ENCODE measurements at regions not wholly inside any gene's neighbourhood (a gene's known extent, or its start where the extent isn't known, plus 50 kb on each side); places are given as distances from the start of the nearest gene placed in this dataset.

DNA sequence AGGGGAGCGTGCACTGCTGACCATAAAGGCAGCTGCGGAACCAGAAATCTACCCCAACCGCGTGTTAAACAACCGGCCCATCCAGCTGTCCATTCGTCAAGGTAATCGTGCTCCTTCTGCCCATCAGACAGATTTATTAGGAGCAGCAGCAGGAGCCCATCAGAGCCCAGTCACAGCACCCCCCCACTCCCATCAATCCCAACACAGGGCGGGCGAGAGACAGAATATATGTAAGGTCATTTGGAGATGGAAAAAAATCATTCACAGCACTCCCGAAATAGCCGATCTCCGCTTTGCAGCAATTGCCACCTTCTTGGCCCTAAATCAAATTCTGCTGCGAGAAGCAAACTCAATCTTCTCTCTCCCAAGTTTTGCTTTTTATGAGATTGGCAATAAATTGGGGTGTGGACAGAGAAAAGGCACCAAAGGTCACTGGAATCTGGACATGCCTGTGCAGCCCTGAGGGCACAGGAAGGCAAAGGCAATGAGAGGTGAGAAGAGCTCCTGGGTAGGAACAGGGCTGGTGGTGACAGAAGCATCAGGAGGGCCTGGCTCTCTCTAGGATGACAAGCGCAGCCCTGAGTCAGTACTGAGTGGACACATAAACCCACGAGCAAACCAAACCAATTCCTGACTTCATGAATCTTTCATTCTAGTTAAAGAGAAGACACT, 145.0 kb upstream of the ZMIZ1 start:
- no peak for DNase-seq

DNA sequence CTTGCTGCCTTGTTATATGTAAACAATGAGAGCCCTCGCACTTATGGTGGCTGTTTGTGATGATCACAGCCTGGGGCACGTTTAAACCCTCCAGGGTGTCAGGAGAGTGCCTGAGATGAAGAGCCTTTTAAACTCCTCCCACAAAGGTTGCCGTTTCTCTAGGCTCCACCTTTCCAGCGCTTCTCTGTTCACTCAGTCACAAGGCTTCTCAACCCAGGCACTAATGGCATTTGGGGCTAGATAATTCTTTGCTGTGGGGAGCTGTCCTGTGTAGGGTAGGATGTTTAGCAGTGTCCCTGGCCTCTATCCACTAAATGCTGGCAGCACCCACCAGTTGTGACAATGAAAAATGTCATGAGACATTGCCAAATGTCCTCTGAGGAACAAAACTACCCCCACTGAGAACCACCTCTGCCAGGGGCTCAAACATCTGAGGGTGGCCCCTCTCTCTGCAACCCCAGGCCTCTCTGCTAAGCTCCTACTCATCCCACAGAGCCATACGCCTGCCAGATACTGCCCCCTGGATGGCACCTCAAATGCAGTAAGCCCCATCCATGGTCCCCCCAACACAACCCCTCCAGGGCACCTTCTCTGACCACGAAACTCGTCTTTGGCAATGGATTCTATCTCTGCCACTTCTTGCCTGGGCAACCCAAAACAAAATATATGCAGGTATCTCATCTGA, 144.3 kb upstream of the ZMIZ1 start:
- DNase-seq = no peak

DNA sequence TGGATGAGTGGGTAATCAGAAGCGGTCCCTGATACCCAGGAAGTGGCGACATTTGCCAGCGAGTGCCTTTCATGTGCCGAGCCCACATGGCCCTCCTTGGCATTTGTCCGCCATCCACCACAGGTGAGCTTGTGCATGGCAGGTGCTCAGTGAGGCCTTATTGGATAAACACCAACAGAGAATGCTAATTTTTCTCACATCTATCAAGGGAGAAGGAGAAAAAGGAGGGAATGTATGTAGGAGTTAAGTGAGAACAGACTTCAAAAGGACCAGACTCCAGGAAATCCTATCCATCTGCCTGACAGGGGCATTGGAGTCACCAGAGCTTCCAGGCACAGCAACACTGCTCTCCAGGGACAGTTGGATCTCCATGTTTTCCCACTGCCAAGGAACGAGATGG, 143.5 kb upstream of the ZMIZ1 start:
- no peak for DNase-seq

DNA sequence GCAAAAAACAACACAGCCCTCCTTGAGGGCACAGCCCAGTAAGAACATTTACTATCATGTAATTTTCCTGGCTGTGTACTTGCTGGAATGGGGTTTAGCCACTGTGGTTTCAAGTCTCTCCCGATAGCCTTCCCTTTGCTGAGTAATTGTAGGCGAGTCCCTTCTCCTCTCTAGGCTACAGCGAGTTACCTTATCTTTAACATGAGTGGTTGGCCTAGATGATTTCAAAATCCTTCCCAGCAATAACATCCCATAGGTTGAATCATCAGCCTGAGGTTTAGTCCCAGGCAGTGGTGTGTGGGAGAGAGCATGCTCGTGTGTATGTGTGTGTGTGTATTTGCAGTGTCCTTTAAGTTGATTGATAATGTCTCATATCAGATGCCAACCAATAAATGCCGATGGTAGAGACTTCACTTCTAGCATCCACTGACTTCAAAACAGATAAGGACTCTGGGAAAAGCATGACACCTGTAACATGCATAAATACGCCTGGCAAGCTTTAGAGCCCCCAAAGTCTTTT, 142.9 kb upstream of the ZMIZ1 start:
- DNase-seq = no peak

DNA sequence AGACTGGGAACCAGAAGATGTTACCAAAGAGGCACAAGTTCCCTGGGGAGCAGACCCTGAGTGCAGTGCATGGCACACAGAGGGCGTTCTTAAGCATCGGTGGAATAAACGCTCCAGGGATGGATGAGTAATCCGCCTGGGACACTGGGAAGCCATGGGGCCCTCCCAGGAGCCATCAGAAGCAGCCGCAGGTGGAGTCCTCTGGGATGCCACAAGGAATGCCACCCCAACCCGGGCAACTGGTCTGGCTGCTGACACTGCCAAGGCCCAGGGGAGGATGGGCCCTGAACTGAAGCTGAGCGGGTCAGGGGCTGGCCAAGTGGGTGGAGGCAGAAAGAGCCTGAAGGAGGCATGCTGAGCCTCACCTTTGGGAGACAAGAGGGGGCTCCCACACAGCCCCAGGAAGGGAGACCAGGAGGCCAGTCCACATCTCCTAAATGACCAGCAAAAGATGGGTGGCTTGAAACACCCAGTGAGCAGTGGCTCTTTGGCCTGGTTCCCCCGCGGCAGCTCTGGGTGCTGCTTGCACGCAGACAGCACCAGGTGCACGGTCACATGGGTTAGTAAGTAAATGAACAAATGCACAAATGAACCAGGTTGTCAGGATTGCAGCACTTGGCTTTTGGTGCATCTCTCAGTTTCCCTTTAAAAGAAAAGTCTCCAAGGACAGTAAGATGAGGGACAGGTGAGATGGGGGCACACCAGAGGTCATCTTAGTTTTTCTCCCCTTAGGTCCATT, 141.3 kb upstream of the ZMIZ1 start:
- DNase-seq = no peak

DNA sequence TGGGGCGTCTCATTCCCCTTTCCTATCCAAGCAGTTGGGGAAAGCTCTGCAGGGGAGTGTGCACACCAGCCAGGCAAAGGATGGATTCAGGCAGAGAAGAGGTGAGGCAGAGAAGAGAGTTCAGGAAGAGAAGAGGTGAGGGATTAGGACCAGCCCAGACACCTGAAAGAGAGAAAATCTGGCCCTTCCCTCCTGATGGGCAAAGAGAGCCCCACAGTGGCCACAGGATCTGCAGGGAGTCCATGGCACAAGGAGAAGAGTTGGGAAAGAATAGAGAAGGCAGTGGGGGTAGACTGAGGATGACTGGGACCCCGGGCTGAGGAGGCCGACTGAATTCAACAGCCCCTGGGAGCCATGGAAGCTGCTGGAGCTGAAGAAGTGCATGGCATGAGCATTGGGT, 140.4 kb upstream of the ZMIZ1 start:
- no peak for DNase-seq

DNA sequence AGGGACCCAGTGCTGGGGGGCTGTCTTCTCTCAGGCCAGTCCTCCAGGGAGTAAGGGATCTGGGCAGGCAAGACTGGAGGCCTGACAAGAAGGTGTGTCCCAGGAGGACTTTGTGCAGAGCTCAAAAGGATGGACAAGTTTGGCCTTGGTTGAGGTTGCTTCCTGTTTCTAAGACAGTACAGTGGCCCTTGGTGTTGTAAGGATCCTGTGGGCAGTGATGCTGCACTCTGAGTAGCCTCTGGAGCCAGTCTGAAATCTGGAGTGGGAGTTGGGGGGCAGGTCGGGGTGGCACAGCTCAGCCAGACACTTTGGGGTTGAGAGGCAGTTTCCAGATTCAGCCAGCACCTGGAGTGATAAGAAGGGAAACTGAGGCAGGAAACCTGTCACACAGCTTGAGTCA, 139.2 kb upstream of the ZMIZ1 start:
- no peak for DNase-seq

DNA sequence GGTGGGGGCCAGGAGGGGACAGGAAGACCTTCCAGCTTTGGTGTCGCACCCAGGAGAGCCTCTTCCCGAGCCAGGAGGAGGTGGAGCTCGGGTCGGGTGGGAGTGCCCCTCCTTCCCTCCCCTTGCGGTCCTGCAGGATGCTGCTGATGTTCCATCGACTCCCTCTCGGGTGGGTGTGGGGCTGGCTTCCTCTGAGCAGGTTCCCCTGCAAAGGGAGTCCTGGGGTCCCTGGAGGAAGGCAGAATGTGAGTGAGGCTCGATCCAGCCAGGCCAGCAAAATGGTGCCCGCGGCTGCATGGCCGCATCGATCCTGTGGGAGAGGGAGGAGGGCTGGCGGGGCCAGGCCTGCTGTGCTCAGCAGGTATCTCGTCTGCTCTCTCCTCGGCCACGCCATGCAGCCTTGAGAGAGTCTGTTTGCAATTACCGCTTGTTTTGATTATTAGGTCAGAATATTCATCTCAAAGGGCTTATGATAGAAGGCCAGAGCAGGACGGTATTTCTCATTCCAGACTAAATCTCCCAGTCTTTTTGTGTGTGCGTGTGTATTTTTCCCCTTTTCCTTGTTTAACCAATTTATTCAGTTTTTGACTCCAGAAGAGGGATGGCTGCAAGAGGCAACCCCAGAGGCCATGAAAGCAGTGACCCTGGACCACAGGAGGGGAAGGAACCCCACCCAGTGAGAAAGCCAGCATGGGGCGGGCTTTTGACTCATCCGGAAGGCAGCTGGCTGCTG, 137.3 kb upstream of the ZMIZ1 start:
- DNase-seq = no peak

DNA sequence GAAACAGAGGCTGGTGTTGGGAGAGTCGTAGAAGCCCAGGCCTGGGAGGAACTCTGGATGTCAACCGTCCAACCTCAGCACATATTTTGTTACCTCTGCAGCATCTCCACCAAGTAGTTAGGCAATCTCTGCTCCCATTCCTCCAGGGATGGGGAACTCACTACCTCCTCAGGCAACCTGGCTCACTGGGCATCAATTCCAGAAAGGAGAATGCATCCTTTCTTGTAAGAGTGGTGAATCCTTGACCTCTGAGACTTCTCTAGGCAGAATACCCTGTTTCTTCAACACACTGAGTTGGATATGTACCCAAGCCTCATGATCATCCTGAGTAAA, 136.7 kb upstream of the ZMIZ1 start:
- DNase-seq = no peak

DNA sequence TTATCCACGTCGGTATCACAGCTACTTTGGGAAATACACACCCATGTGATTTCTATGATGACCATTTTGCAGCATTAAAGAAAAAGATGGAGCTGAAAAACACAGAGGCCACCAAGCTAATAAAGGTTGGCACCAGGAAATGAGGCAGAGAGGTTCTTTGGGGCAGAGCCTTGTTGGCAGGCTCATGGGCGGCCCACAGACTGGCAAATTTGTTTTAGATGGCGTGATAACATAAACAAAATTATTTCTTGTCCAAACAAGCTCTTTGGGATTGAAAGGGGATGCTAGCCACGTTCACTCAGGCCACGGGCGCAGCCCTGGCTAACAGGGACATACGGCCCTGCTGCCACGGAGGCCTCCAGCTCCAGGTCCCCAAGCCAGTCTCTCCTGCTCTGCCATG, 135.9 kb upstream of the ZMIZ1 start:
- no peak for DNase-seq

DNA sequence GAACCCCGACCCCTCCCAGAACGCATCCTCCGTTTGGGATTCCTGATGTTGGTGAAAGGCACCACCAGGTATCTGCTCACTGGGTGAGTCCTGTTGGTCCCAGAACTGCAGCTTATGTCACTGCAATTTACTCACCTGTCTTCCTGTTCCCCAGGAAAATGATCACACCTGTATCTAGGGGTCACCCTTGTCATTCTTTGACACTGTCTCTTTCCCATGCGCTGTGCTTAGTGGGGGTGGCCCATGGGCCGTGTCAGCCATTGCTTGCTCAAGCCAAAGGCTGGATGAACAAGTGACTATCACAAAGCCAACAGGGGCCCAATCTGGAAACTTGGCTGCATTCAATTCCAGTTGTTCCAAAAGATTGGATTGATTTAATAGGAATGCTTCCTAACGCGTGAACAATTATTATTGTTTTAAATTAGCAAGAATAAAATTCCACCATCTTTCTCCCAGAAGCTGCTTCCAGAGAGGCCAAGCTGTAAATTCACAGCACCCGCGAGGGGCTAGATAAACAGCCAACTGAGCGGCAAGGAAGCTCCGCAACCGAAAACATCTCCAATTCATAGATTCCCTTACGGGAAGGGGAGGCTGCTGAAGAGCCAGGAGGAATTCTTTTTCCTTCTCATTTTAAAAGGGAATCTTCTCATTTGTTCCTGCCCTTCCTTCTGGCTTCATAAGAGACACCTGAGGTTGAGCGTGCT, 134.8 kb upstream of the ZMIZ1 start:
- DNase-seq = no peak

DNA sequence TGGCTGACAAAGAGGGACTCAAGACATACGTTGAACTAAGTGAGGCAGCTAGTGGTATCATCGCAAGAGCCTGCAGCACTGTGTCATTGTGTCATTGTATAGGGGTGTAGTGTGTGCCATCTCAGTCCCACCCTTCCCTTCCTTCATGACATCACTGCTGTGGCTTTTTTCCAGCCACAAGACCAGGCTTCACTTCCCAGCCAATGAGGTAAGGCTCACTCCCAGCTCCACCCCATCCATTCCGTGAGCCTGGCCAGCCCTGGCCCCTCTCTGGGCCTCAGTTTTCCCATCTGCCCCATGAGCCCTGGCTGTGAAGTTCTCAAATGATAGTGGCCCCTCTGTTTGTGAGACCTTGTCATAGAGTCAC, 134.3 kb upstream of the ZMIZ1 start:
- DNase-seq = no peak

DNA sequence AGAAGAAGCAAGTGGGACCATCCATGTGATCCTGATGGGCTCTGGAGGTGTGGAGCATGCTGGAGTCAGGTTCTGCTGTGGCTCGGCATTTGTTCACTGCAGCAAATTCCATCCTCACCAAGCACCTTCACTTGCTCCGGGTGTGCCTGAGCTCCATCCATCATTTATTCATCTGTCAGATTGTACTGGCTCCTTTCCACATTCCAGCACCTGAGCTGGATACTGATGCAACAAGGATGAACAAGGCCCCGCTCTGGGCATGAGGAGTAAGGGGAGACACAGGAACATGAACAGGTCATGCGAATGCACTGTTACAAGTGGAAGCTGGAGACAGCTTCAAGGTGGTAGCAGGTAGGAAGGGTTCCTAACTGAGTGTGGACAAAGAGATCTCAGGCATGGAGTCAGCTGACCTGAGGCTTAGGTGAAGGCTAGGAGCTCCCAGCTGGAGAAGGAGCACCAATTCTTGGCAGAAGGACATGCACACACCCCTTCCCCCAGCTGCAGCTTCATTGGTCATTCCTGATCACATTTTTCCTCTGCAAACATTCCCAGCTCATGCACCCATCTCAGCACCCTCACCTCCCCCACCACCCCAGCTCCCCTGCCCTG, 133.7 kb upstream of the ZMIZ1 start:
- DNase-seq = no peak

DNA sequence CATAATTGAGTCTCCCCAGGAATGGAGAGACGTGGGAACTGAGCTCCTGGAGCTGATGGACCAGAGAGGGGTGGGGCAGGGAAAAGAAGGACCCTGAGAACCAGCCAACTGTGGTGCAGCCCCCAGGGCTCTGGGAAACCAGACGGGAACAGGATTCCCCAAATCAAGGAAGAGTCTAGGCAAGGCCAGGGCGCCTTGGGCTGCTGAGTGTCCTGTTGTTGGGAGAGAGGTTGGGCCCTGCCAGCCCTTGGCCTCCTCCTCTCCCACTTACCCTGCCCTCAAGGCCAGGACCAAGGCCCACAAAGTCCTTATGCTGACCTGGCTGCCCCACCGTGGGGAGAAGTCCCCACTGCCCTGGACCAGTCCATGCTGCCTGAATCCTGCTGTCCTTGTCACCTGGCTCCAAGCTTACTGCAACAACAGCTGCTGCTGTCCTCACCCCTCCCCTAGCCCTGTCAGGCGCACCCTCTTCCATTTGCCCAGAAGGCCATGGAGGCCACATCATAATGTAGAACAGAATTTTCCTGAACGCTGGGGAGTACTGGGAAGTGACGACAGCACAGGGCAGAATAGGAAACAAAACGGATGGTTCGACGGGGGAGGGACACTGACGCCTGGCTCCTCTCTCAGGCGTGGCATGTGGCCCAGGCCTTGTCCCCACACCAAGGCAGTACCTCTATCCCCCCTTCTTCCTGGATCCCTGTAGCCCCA, 132.9 kb upstream of the ZMIZ1 start:
- DNase-seq = no peak

DNA sequence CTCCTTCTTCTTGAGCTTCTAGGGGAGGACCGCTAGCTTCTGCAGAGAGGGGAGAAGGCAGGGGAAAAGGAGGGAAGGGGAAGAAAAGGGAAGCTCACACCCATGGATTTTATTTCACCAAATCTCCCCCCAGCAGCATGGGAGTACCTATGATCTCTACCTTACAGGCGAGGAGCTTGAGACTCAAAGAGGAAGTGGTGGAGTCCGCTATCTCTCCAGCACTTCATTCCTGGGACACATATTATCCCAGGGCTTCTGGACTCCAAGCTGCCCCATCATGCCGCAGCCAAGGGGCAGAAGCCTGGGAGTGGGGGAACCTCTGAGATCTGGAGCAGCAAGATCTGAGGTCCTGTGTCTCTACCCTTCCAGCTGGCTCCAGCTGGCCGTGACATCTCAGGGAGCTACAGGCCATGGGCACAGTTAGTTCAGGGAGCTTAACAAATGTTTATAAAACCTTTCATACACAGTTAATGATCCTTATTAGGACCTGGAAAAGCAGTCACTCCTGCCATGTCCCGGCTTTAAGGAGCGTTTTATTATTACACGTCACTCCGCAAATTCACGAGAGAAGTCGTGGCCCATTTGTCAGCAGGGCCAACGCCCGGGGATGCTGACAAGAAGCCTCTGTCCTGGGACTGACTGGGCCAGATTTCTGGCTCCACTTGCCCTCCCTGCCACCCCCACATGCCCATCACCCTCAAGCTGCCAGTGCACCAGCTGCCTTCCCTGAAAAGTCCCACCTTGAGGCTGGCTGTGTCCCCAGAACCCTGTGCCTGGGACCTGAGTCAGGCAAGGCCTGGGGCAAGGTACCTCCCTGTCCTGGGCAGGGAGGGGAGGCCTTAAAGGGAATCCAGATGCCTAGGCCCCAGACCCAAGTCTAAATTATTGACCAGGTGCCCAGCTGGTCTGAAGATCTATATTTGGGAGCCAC, 132.1 kb upstream of the ZMIZ1 start:
- DNase-seq = no peak

DNA sequence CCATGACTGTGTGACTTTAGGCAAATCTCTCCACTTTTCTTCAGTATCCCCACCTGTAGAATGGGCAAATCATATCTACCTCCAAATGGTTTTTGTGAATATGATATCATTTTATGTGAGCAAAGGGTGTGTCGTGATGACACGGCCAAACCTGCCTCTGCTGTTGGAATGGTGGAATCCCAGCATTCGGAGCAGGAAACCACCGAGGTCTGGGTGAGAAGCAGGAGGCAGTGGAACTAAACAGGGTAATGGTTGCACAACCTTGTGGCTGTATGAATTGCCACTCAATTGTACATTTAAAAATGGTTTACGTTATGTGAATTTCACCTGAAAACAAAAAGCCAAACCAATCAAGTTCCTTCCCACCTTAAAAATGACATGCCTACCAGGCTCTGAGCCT, 131.4 kb upstream of the ZMIZ1 start:
- DNase-seq = no peak

DNA sequence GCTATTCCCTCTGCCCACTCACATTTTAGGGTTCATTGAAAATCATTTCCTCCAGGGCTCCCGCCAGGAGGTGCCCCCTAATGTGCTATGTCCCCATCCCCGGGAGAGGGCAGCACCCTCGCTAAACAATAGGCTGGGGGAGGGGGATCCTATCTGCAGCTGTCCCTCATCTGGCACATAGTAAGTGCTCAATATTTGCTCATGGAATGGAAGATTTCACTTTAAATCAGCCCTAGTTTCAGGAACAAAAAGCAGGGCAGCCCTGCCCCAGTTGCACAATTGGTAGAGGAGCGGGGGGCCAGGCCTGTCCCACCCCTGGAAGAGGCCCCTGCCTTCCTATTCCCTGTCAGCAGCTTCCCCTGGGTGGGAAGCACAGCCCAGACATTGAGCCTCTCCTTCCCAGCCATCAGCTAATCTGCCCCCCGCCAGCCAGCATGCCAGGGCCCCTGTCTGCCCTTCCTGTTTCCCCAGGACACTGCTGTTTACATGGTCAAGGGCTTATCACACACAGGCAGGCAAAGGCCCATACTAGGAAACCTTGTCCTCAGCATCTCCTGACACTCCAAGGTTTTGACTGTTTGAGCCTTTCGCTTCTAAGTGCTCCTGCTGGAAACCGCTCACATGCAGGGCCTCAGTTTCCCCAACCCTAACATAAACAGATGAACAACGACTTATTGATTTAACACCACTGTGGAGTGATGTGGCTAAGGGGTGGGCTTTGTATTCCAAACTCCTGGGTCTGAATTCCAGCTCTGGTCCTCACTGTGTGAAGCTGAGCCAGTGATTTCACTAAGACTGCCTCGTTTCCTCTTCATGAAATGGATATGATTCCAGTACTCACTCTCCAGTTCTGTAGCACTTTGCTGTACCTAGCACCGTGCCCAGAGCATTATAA, 130.7 kb upstream of the ZMIZ1 start:
- DNase-seq = no peak

DNA sequence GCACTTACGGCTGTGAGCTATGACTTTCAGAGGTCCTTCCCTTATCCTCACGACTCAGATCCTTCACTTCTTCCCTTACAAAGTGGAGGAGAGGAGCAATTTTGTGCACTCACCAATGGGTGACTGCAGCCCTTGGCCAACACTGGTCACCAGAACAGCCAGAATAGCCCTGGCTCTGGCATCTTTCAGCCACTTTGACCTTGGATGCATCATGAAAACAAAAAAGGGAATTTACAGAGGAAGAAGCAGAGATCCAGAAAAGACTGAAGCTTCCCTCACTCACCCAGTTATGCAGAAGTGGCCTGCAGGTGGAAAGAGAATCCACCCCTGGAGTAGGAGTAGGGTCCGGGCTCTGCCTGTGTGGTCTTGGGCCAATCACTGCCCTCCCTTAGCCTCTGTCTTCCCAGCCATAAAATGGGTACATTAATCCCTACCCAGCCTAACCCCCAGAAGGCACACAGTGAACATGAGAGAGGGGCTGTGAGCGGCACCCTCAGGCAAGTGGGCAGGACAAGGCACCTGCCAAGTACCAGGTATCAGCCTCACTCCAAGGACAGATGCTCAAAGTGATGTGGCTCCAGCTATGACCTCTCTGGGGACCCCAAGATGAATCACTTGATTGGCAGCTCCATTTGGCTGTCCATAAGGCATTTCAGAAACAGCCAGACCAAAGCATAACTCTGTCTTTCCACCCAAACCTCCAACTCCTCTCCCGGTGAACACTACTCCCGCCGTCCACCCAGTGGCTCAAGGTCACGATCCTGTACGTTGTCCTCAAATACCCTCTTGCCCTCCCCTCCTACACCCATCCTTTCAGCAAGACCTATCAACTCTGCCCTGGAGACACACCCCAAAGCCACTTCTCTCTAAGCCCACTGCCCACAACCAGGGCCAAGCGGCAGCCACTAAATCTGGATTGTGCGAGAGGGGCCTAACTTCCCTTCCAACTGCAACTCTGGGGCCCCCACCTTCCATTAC, 129.8 kb upstream of the ZMIZ1 start:
- DNase-seq = no peak
